ENCODE measurements at regions not wholly inside any gene's neighbourhood (a gene's known extent, or its start where the extent isn't known, plus 50 kb on each side); places are given as distances from the start of the nearest gene placed in this dataset.

GRCh38 chr3:193187070-193187722, 53.8 kb upstream of the PLAAT1 start:
- ChIA-PET CTCF (no interaction called here), POLR2A (no interaction called here)

DNA sequence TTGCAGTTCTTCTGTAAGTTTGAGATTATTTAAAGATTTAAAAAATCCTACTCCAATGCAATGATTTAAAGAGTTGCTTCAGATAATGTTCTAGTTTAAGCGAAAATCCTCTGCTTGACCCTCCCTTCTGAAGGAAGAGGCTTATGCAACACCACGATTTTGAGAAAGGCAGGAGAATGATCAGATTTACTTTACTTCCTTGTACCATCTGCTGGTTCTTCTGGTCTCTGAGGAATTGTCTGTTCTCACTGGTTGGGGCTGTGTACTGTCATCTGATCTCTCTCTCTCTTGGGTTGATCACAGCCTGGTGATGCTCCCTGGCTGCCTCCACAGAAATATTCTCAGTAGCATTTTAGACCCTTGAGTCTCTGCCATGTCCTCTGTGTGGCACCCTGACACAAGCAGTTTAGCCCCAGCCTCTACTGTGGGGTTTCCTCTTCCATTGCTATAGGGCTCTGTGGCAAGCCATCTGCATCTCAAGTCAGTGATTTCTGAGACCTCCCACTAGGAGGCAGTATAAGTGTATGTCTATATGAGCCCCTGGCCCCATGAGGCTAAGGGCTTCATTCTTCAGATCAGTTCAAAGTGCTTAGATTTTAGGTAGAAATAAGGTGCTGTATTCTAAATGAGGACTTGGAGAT, 50.8 kb upstream of the PLAAT1 start:
- ChIA-PET CTCF (no interaction called here), POLR2A (no interaction called here)
